Peyer's patch (tissue), 4 donors: ENCODE measurements at regions not wholly inside any gene's neighbourhood (a gene's known extent, or its start where the extent isn't known, plus 50 kb on each side); places are given as distances from the start of the nearest gene placed in this dataset.
"Not testable (repeated sequence)": the region's sequence is repeated elsewhere in the genome, so short reads cannot be mapped to it uniquely, and the experiment has no call there.

Experiments
- POLR2A ChIP-seq, 2 donors: fragments of 450-650 bp; IDR thresholded peaks; one replicate each; pipeline ENCODE4 v1.5.1; 2017; ENCODE audit warnings: antibody characterized with exemption in 2 of 2, mild to moderate bottlenecking in 2 of 2, moderate library complexity in 2 of 2
- TF ChIP-seq, protein P1 (sequence below), 6 experiments: fragments of 450-650 bp in 4 of 6; fragments of 200-600 bp in 2 of 6; sonication (generic) in 1 of 6; IDR thresholded peaks; one replicate each; pipeline ENCODE4 v1.5.1; 2017 to 2019; ENCODE audit warnings: antibody characterized with exemption in 6 of 6, mild to moderate bottlenecking in 3 of 6, moderate library complexity in 1 of 6

DNA sequence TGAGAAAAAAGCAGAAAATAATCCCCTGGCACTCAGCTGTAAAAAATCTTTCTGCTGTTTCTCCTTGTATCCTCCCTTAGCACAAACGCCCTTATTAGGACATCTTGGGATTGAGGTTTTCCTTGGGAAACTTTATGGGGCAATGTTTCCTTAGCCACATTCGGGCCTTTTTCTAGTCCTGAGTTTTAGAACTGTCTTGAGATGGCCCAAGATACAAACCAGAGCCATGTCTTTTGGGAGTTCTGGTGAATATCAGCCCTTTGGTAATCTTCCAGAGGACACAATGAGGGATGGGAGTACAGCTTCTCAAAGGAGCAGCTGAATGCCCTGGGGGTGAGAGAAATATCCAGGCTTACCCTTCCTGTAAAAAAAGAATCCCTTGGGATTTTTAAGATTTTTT is 182.1 kb downstream of the LIPI start:
- TF ChIP-seq, protein P1, sequence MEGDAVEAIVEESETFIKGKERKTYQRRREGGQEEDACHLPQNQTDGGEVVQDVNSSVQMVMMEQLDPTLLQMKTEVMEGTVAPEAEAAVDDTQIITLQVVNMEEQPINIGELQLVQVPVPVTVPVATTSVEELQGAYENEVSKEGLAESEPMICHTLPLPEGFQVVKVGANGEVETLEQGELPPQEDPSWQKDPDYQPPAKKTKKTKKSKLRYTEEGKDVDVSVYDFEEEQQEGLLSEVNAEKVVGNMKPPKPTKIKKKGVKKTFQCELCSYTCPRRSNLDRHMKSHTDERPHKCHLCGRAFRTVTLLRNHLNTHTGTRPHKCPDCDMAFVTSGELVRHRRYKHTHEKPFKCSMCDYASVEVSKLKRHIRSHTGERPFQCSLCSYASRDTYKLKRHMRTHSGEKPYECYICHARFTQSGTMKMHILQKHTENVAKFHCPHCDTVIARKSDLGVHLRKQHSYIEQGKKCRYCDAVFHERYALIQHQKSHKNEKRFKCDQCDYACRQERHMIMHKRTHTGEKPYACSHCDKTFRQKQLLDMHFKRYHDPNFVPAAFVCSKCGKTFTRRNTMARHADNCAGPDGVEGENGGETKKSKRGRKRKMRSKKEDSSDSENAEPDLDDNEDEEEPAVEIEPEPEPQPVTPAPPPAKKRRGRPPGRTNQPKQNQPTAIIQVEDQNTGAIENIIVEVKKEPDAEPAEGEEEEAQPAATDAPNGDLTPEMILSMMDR (IDR thresholded peaks at IDR 0.05): not testable (repeated sequence)
- TF ChIP-seq POLR2A (IDR thresholded peaks at IDR 0.05): not testable (repeated sequence)
